Karpas-422 (cell line): ENCODE measurements at regions not wholly inside any gene's neighbourhood (a gene's known extent, or its start where the extent isn't known, plus 50 kb on each side); places are given as distances from the start of the nearest gene placed in this dataset.

Experiments used
- DNase-seq: peaks from one replicate; pipeline ENCODE4 v3.0.0-alpha.2; 2015
- H2AFZ ChIP-seq: fragments of 200-600 bp; sonication (generic); 2 replicates; pipeline ENCODE4 v1.6.1; 2014; ENCODE audit warnings: antibody characterized with exemption, low read length, mixed read lengths
- H3K27ac ChIP-seq: fragments of 200-600 bp; sonication (generic); 2 replicates; pipeline ENCODE4 v1.5.1; 2014; ENCODE audit warnings: mild to moderate bottlenecking, low read length, moderate library complexity
- H3K27me3 ChIP-seq: fragments of 200-600 bp; sonication (generic); 2 replicates; pipeline ENCODE4 v1.6.1; 2014; ENCODE audit warnings: low read length, mixed read lengths
- H3K36me3 ChIP-seq: fragments of 200-600 bp; sonication (generic); 2 replicates; pipeline ENCODE4 v1.6.1; 2014; ENCODE audit warnings: low read length, mixed read lengths; ENCODE audit not compliant: insufficient read depth
- H3K4me1 ChIP-seq: fragments of 200-600 bp; sonication (generic); 2 replicates; pipeline ENCODE4 v1.6.1; 2014; ENCODE audit warnings: mild to moderate bottlenecking, low read length, mixed read lengths
- H3K4me2 ChIP-seq: fragments of 200-600 bp; sonication (generic); 2 replicates; pipeline ENCODE4 v1.6.1; 2014; ENCODE audit warnings: low read length, low read depth, mild to moderate bottlenecking; ENCODE audit not compliant: poor library complexity, severe bottlenecking
- H3K4me3 ChIP-seq: fragments of 200-600 bp; sonication (generic); 2 replicates; pipeline ENCODE4 v1.5.1; 2014; ENCODE audit warnings: mild to moderate bottlenecking, antibody characterized with exemption, low read length, mixed read lengths
- H3K79me2 ChIP-seq: fragments of 200-600 bp; sonication (generic); 2 replicates; pipeline ENCODE4 v1.6.1; 2014; ENCODE audit warnings: mild to moderate bottlenecking, low read length, mixed read lengths
- H3K9ac ChIP-seq: fragments of 200-600 bp; sonication (generic); 2 replicates; pipeline ENCODE4 v1.6.0; 2014; ENCODE audit warnings: low read length
- H3K9me2 ChIP-seq: fragments of 200-600 bp; sonication (generic), shearing (Covaris generic); replicated peaks from 2 replicates; pipeline ENCODE4 v1.6.0; 2014; ENCODE audit warnings: mild to moderate bottlenecking, low read length, moderate library complexity; ENCODE audit not compliant: insufficient read depth
- H3K9me3 ChIP-seq: fragments of 300-700, 200-600 bp; sonication (generic); 2 replicates; pipeline ENCODE4 v1.6.1; 2014; ENCODE audit warnings: low read length, mixed read lengths
- H4K20me1 ChIP-seq: fragments of 200-600 bp; sonication (generic); 2 replicates; pipeline ENCODE4 v1.6.1; 2014; ENCODE audit warnings: mild to moderate bottlenecking, antibody characterized with exemption, low read length, low read depth; ENCODE audit not compliant: insufficient read depth

DNA sequence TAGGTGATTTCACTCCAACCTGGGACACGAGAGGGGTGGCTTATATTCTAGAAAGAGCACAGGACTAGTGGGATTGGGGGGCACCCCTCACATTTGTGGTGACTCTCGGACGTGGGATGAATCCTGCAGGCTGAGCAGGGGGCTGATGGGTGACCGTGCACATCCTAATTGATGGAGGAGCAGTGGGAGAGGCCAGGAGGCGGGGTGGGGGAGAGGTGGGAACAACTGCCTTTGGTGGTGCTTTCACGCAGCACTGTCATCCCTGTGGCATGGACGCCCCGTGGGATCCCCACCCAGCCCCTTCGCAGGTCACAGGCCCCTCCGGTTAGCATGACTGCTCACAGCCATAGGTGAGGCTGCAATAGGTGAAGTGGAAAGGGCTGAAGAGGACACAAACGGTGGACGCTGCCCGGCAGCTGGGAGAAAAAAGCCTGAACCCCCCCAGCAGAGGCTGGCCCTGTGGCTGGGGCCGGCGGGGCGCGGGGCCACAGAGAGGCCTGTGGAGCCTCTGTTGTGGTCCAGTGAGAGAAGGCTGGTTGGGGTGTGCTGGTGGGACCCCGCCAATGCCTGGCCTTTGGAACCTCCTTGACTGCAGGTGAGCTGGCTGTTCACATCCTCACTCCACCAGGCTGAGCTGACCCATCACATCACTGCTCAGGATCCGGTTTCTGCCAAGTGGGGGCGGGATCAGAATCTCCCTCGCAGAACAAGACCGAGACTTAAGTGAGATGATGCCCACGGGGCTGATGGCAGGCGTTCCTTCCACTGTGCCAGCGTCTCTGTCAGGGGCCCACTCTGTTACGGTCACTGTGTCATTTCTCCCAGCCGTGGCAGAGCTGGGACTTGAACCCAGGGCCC, 325.4 kb downstream of the TEX29 start:
- H3K4me1 ChIP-seq, result no peaks in the 10 kb centered on the region
- H3K79me2 ChIP-seq, result no peaks in the 10 kb centered on the region
- no peaks in the 10 kb centered on the region for H4K20me1 ChIP-seq
- H3K27me3 ChIP-seq, result no peaks in the 10 kb centered on the region
- H3K9me3 ChIP-seq, result no peaks in the 10 kb centered on the region
- H3K27ac ChIP-seq, result no peak overlapping the region
- H3K4me3 ChIP-seq, result no peak overlapping the region
- no peak overlapping the region for H3K4me2 ChIP-seq
- no peak for DNase-seq
- no peak overlapping the region for H2AFZ ChIP-seq
- H3K9ac ChIP-seq, result no peak overlapping the region
- H3K9me2 ChIP-seq, result no peaks in the 10 kb centered on the region
- no peaks in the 10 kb centered on the region for H3K36me3 ChIP-seq

DNA sequence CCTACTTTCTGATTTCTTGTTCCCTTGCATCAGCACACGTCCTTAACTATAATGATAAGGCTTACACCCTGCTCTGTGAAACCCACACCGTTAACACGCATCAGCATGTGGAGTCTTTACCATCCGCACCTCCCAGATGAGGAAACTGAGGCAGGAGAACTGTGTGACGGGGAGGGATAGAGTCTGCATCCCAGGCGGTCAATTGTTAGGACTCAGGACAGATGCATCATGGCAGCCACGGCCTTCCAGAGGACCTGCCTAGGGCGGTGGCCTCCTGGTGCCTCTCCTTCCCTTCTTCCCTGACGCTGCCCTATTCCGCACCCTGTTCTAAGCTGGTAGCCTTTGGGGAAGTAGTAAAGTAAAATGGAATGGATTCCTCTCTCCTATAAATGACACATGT, 326.0 kb downstream of the TEX29 start:
- no peaks in the 10 kb centered on the region for H4K20me1 ChIP-seq
- no peaks in the 10 kb centered on the region for H3K79me2 ChIP-seq
- no peaks in the 10 kb centered on the region for H3K27me3 ChIP-seq
- no peak overlapping the region for H3K27ac ChIP-seq
- DNase-seq, result no peak
- no peaks in the 10 kb centered on the region for H3K9me2 ChIP-seq
- no peaks in the 10 kb centered on the region for H3K36me3 ChIP-seq
- H3K9ac ChIP-seq, result no peak overlapping the region
- no peaks in the 10 kb centered on the region for H3K9me3 ChIP-seq
- H3K4me1 ChIP-seq, result no peaks in the 10 kb centered on the region
- H3K4me2 ChIP-seq, result no peak overlapping the region
- H3K4me3 ChIP-seq, result no peak overlapping the region
- H2AFZ ChIP-seq, result no peak overlapping the region

DNA sequence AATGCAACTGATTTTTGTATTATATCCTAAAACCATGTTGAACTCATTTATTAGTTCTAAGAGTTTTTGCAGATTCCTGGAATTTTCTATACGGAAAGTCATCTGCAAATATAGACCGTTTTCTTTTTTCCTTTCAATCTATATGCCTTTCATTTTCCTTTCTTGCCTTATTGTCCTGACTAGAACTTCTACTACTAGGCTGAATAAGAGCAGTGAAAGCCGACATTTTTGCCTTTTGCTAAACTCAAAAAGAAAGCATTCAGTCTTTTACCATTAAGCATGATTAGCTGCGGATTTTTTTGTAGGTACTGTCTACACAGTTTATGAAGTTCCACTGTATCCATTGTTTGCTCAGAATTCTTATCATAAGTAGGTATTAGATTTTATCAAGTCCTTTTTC, 328.4 kb downstream of the TEX29 start:
- DNase-seq, result no peak
- Histone ChIP-seq H3K4me2 (no peak overlapping the region), H3K36me3 (no peaks in the 10 kb centered on the region), H4K20me1 (no peaks in the 10 kb centered on the region), H3K9ac (no peak overlapping the region), H3K27me3 (no peaks in the 10 kb centered on the region), H3K4me1 (no peaks in the 10 kb centered on the region), H3K4me3 (no peak overlapping the region), H2AFZ (no peak overlapping the region), H3K9me3 (no peaks in the 10 kb centered on the region), H3K79me2 (no peaks in the 10 kb centered on the region), H3K27ac (no peak overlapping the region), H3K9me2 (no peaks in the 10 kb centered on the region)

DNA sequence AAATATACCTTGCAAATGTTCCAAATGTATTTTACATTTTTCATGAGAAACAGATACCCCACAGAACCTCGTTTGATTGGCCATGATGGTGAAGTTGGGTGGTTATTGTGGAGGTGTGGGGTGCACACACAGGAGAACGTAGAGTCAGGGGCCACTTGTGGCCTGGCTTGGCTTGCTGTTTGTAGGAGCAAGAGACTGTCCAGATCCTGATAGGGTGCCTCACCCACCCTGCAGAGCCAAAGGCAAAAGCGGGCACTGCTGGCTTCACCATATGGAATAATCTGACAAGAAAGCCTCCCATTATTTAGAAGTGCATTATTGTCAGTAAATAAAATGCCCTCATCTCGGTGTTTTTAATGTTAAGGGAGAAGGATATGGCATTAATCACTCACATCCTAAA, 330.2 kb downstream of the TEX29 start:
- H3K27me3 ChIP-seq, result no peaks in the 10 kb centered on the region
- H2AFZ ChIP-seq, result no peak overlapping the region
- H3K79me2 ChIP-seq, result no peaks in the 10 kb centered on the region
- no peaks in the 10 kb centered on the region for H3K9me3 ChIP-seq
- no peaks in the 10 kb centered on the region for H3K36me3 ChIP-seq
- no peaks in the 10 kb centered on the region for H3K4me1 ChIP-seq
- no peaks in the 10 kb centered on the region for H3K9me2 ChIP-seq
- no peak overlapping the region for H3K27ac ChIP-seq
- no peaks in the 10 kb centered on the region for H4K20me1 ChIP-seq
- DNase-seq, result no peak
- no peak overlapping the region for H3K4me3 ChIP-seq
- H3K9ac ChIP-seq, result no peak overlapping the region
- H3K4me2 ChIP-seq, result no peak overlapping the region

DNA sequence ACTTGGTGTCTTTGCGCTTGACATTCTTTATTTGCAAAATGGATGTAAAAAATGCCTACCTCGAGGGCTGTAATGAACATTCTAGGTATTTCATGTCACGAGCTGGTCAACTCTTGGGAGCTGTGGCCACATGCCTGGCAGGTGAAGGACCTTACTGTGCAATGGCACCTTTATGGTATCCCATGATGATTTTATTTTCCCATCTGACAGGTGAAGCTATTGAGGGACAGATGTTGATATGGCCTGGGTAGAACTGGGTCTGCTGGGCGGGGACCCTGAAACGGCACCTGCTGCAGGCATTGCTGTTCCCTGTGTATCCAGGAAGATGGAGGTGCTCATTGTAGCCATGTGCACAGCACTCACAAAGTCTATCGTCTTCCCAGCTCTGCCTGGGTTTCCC, 332.2 kb downstream of the TEX29 start:
- Histone ChIP-seq H3K4me3 (no peak overlapping the region), H3K4me2 (no peak overlapping the region), H3K9me3 (no peaks in the 10 kb centered on the region), H3K79me2 (no peaks in the 10 kb centered on the region), H2AFZ (no peak overlapping the region), H3K27ac (no peak overlapping the region), H3K36me3 (no peaks in the 10 kb centered on the region), H4K20me1 (no peaks in the 10 kb centered on the region), H3K4me1 (peaks cover 5% of the 10 kb centered on the region), H3K27me3 (no peaks in the 10 kb centered on the region), H3K9ac (no peak overlapping the region), H3K9me2 (no peaks in the 10 kb centered on the region)
- no peak for DNase-seq

DNA sequence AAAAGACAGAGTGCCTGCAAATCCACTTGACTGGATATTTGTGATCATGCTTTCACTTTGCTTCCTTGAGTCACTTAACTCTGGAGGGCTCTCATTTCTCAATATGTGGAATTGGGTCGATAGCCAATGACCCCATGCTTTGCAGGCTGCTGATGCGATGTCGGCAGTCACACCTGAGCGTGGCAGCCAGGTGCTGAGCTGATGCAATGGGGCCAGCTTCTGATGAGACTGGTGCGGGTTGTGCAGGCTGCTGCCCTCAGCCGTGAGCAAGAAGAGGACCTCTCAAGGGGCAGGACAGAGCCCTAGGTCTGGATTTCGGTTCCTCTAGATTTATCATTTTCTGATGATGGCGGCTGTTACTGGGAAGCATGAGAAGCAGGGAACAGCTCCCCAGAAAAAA, 334.1 kb downstream of the TEX29 start:
- Histone ChIP-seq H3K9ac (no peak overlapping the region), H4K20me1 (no peaks in the 10 kb centered on the region), H3K4me3 (no peak overlapping the region), H3K4me2 (no peak overlapping the region), H3K36me3 (no peaks in the 10 kb centered on the region), H3K79me2 (no peaks in the 10 kb centered on the region), H3K9me3 (no peaks in the 10 kb centered on the region), H3K27ac (no peak overlapping the region), H3K27me3 (no peaks in the 10 kb centered on the region), H3K4me1 (peaks cover 8% of the 10 kb centered on the region), H3K9me2 (no peaks in the 10 kb centered on the region), H2AFZ (no peak overlapping the region)
- no peak for DNase-seq

DNA sequence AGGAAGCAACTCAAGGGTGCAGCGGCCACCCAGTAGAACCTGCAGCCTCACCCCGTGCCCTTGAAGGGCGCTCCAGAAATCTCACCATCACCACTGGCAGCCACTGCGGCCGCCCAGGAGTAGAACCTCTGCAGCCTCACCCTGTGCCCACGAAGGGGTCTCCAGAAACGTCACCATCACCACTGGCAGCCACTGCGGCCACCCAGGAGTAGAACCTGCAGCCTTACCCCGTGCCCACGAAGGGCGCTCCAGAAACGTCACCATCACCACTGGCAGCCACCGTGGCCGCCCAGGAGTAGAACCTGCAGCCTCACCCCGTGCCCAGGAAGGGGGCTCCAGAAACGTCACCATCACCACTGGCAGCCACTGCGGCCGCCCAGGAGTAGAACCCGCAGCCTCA, 336.0 kb downstream of the TEX29 start:
- H3K9me2 ChIP-seq, result no peaks in the 10 kb centered on the region
- no peaks in the 10 kb centered on the region for H3K36me3 ChIP-seq
- H3K27me3 ChIP-seq, result no peaks in the 10 kb centered on the region
- H3K27ac ChIP-seq, result no peak overlapping the region
- no peak for DNase-seq
- no peak overlapping the region for H3K9ac ChIP-seq
- no peaks in the 10 kb centered on the region for H3K9me3 ChIP-seq
- no peak overlapping the region for H3K4me2 ChIP-seq
- no peaks in the 10 kb centered on the region for H4K20me1 ChIP-seq
- H3K79me2 ChIP-seq, result no peaks in the 10 kb centered on the region
- H3K4me1 ChIP-seq, result peaks cover 8% of the 10 kb centered on the region
- H3K4me3 ChIP-seq, result no peak overlapping the region
- H2AFZ ChIP-seq, result no peak overlapping the region

DNA sequence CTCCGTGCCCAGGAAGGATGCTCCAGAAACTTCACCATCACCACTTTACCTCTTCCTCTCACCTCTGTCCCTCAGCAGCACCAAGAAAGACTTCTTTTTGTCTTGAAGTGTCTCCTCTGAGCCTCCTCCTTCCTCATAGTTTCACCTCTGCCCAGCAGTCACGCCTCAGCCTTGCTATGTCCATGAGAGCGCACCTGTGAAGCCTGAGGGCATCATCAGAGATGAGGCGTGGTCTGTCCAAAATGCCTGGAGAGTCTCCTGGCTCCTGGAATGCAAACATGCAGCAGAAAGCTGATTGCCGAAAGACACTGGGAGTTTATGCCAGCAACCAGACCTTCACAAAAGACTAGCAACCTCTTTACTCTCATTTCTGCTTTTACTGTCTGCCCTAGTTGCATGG, 336.6 kb downstream of the TEX29 start:
- Histone ChIP-seq H3K9ac (no peak overlapping the region), H3K9me2 (no peaks in the 10 kb centered on the region), H2AFZ (no peak overlapping the region), H3K79me2 (no peaks in the 10 kb centered on the region), H3K27ac (no peak overlapping the region), H3K9me3 (no peaks in the 10 kb centered on the region), H3K4me1 (peaks cover 8% of the 10 kb centered on the region), H3K36me3 (no peaks in the 10 kb centered on the region), H3K4me3 (no peak overlapping the region), H3K4me2 (no peak overlapping the region), H4K20me1 (no peaks in the 10 kb centered on the region), H3K27me3 (no peaks in the 10 kb centered on the region)
- DNase-seq, result no peak
